ENCODE measurements at regions not wholly inside any gene's neighbourhood (a gene's known extent, or its start where the extent isn't known, plus 50 kb on each side); places are given as distances from the start of the nearest gene placed in this dataset.
A peak's percentile ranks its signal among the peaks of the same experiment; 100 is the strongest.

DNA sequence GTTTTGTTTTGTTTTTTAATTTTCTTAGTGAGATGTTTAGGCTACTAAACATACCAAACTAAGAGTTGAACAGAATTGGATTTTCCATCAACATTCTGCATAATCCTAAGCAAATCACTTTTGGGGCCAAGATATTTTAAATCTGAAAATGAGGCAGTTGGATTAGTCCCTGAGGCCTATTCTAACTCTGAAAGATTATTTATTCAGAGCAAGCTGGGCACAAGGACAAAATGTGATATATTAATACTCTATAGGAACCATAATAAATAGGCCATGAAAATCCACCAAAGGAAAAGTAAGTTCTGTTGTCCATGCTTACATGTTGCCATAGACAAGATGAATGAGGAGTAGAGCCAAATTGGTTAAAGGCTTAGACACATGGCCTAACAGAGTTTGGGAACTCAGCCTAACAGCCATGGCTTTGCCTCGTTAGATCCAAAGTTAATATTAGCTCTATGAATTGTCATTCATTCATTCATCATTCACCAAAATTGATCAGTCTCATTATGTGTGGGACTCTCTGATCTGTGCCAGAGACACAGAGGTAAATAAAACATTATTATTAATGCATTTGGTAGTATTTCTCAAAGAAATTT, 183.5 kb downstream of the SCG2 start:
- no peak for DNase-seq (ENCODE audit: low spot score)
- intact Hi-C loops (cut with DNase I), result no loop called here
- no peak for ATAC-seq

DNA sequence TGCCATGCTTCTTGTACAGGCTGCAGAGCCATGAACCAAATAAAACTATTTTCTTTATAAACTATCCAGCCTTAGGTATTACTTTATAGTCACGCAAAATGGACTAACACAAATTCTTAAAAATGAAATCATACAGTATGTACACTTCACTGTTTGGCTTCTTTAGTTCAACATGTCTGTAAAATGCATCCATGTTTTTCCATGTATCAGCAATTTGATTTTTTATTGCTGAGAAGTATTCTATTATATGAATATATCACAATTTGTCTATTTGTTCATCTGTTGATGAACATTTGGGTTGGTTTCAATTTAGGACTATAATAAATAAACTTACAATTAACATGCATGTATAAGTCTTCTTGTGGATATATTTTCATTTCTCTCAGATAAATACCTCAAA, 182.1 kb downstream of the SCG2 start:
- intact Hi-C loops (cut with DNase I), result no loop called here
- DNase-seq (ENCODE audit: low spot score), result no peak
- ATAC-seq, result no peak

DNA sequence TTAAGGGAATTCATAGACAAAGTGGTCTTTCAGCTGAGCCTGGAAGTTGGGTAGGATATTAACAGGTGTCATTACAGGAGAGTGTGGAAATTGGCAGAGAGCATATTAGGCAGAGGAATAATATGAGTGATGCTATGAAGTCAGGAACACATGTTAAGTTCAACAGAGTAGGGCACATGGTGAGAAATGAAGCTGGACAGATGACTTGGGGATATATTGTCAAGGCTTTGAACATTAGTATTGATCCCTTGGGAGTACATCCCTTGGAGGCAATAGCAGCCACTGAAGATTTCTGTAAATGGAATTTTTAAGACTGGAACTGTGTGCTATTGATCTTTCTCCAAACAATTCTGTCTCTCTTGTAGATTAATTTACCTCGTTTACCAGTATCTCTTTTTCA, 170.7 kb downstream of the SCG2 start:
- ATAC-seq, result no peak
- DNase-seq (ENCODE audit: low spot score), result no peak
- intact Hi-C loops (cut with DNase I), result no loop called here

DNA sequence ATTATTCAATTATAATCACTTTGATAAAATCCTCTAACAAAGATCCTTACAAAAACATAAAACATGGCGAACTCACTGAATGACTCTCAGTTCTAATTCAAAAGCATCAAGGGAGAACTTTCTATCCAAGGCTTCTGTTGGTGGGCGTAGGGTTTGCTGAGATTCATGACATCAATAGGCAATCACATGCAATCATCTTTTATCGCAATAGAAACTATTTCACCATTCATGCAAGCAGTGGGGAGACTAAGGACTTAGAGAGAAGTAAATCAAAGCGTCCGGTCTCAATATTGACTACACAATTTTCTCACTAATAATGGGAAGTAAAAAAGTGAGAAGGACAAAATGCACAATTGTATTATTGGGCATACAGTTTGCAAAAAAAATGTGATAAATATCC, 168.7 kb downstream of the SCG2 start:
- no peak for DNase-seq (ENCODE audit: low spot score)
- ATAC-seq, result no peak
- intact Hi-C loops (cut with DNase I), result no loop called here

DNA sequence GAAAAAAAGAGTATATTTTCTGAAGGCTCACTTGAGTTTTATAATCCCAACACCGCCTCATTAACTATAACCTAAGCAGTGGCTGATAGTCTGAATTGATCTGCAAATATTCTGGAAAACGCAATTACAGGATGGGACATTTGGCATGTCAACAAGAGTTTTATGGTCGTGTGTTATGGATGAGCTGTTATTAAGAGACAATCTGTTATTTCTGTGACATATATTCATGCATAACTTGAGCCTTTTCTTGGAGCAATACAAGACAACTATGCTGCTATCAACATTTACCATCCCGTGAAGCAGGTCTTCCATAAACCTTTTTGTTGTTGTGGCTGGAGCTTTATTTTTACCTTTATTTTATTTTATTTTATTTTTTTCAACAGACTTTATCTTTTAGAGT, 164.4 kb downstream of the SCG2 start:
- ATAC-seq (no peak), DNase-seq (ENCODE audit: low spot score) (no peak)
- intact Hi-C loops (cut with DNase I), result no loop called here

DNA sequence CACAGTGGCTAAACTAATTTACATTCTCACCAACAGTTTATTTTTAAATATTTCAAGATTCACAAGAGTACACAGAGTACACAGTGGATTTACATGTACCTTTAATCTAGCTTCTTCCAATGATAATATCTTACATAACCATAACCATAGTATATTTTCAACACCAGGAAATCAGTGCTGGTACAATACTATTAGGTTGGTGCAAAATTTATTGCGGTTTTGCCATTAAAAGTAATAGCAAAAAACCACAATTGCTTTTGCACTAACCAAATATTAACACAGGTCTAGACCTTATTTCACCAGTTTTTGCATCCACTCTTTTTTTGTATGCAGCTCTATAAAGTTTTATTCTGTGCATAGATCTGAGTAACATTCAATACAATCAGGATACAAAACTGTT, 163.0 kb downstream of the SCG2 start:
- intact Hi-C loops (cut with DNase I), result no loop called here
- DNase-seq (ENCODE audit: low spot score) (no peak), ATAC-seq (no peak)

DNA sequence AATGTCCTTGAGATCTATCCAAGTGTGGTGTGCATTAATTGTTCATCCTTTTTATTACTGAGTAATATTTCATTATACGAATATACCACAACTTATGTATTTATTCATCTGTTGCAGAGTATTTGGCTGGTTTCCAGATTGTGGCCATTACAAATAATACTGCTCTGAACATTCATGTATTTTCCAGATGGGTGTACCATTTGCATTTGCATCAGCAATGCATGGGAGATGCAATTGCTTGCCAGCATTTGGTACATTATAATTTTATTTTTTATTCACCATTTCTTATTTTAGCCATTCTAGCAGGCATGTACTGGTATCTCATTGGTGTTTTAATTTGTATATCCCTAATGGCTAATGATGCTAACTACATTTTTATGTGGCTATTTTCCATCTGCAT, 162.4 kb downstream of the SCG2 start:
- intact Hi-C loops (cut with DNase I), result no loop called here
- DNase-seq (ENCODE audit: low spot score) (no peak), ATAC-seq (no peak)

DNA sequence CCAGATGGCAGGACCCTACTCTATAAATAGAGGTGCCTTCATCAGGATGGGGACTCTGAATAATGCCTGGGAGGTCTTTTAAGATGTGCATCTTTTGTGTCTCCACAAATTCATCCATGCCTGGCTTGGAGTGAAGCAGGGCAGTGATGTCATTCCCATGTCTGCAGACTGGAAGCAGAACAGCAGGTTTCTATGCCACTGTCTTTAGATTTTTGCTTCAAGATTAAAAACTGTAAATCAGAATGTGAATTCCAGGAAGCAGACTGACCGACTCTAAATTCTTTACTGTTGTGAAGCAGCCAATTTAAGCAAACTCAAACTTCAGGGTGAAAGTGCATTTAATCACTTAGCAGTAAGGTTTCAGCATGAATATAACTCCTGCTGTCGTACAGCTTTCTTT, 159.3 kb downstream of the SCG2 start:
- ATAC-seq, result peak; percentile 28
- DNase-seq (ENCODE audit: low spot score), result no peak
- intact Hi-C loops (cut with DNase I), result no loop called here

DNA sequence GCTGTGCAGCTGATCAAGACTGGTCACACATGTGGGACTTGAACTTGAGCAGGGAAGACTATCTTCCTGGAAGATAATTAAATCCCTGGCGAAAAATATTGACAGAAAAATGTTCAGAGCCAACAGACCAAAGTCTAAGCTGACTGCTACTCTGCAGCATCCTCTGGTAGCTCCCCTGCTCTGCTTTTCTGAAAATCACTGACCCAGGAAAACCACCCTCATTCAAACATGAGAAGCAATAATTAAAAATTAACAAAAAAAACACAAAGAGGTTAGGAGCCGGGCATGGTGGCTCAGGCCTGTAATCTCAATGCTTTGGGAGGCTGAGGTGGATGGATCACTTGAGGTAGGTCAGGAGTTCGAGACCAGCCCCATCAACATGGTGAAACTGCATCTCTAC, 151.9 kb downstream of the SCG2 start:
- DNase-seq (ENCODE audit: low spot score), result no peak
- intact Hi-C loops (cut with DNase I), result no loop called here
- ATAC-seq, result no peak

DNA sequence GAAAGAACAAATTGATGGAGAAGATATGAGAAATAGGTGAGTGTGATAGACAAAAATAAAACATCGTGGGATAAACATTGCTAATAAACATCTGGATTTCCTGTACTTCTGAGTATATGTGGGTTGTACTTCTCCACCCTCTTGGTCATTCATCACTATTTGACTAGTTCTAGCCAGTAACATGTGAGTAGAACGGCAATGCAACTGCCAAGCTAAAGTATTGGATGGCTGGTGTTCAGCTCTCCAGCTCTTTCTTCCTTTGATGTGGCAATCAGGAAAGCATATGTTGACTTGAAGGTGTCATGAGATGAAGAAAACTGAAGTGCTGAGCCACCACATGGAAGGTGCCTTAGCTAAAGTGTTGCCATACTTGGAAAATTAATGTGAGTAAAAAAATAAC, 144.9 kb downstream of the SCG2 start:
- DNase-seq (ENCODE audit: low spot score), result no peak
- no peak for ATAC-seq
- intact Hi-C loops (cut with DNase I), result no loop called here

DNA sequence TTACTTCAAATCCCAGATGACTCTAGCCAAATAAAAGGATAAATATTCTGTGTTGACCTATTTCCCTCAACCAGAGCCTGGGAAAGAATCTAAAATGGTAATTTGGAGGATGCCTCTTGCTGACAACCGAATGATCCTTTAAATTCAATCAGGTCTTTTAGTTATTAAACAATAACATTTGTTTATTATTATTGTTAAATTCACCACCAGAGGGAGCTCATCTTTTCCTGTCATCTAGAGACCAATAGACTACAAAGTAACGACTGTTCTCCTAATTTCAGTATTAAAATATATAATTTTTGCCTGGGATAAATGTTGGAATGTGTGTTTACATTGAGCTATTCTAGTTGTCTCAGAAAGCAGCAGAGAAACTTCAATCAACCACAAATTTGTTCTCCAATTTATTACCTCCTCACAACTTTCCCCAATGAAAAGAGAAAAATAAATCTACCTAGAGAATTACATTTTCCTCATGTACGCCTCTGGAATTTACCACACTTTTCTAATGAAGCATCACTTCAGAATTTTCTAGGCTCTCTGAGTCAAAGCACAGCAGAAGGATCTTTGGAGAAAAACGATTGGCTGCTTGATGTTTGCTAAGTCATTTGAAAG, 142.7 kb downstream of the SCG2 start:
- DNase-seq (ENCODE audit: low spot score) (no peak), ATAC-seq (no peak)
- intact Hi-C loops (cut with DNase I), result no loop called here

DNA sequence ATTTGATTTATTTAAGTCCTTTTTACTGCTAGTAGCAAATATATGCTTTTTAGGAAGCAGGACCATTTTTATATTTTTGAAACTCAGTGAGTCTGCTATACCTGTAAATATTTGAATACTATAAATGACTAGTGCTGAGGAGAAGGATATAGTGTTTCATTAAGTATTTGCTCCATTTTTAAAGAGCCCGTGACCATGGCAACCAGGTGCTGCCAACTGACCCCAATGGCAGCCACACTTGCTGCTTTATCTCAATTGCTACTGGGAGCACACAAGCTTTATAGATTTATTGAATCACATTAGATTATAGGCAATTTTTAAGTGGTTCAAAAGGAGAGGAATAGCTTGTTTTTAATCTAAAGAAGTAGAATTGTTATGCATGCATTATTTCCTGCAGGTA, 142.0 kb downstream of the SCG2 start:
- intact Hi-C loops (cut with DNase I), result no loop called here
- no peak for ATAC-seq

DNA sequence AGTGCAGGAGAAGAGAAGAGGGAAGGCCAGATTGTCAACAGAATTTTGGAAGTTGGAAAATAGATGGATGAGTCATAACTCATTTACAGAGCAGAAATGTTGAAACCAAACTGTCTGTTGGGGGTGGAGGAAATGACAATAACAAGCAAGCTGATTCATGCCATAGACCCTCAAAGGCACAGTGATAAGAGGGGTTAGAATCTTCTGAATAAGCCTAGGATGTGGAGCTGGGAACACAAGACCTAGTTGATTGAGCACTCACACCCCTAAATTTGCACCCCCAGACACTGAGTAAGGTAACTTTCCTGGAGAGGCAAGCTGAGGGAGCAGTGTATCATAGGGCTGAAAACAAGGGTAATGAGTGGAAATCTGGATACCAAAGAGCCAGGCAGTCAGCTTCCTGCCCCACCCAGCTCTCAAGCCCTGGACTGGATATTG, 141.4 kb downstream of the SCG2 start:
- peak; percentile 28 for ATAC-seq
- DNase-seq (ENCODE audit: low spot score), result no peak
- intact Hi-C loops (cut with DNase I), result no loop called here

More for the DNA sequence above, 142.0 kb downstream of the SCG2 start:
- no peak for DNase-seq (ENCODE audit: low spot score)

DNA sequence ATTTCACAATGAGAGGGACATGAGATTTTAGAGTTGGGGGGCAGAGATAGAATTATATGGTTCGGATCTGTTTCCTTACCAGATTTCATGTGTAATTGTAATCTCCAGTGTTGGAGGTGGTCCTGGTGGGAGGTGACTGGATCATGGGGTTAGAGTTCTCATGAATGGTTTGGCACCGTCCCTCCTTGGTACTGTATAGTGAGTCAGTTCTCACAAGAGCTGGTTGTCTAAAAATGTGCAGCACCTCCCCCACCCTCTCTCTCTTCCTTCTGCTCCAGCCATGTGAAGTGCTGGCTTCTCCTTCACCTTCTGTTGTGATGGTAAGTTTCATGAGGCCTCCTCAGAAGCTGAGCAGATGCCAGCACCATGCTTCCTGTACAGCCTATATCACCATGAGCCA, 138.1 kb downstream of the SCG2 start:
- no peak for ATAC-seq
- intact Hi-C loops (cut with DNase I), result no loop called here
- no peak for DNase-seq (ENCODE audit: low spot score)

DNA sequence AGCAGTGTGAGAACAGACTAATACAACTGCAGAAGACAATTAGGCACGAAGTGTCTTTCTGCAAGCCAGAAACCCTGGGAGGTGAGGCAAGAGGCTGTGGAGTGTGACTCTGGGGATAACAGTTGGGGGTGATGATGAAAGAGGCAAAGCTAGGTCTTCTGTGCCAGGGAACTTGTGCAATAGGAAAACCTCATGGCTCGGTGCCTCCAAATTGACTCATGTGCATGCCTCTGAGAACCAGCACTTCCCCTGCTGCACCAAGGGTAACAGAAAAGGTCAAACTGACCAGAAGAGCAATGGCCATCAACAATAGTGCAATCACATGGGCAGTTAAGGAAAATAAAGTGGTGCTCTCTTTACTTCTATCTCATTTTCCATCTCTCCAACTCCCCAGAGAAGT, 136.4 kb downstream of the SCG2 start:
- intact Hi-C loops (cut with DNase I), result no loop called here
- peak; percentile 88 for DNase-seq (ENCODE audit: low spot score)

DNA sequence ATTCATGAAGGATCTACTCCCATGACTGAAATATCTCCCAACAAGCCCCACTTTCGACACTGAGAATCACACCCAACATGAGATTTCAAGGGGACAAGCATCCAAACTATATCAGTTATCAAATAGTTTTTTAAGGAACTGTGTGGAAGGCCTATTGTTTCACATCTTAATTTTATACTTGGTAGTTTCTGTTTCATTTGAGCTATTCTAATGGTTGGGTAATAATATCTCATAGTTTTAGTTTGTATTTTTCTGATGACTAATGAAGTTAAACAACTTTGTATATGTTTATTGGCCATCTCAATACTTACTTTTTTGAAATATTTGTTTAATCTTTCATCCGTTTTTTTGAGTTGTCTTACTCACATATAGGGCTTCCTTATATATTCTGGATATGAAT, 135.0 kb downstream of the SCG2 start:
- DNase-seq (ENCODE audit: low spot score) (no peak), ATAC-seq (no peak)
- intact Hi-C loops (cut with DNase I), result no loop called here

More for the DNA sequence above, 136.4 kb downstream of the SCG2 start:
- peak; percentile 99 for ATAC-seq

DNA sequence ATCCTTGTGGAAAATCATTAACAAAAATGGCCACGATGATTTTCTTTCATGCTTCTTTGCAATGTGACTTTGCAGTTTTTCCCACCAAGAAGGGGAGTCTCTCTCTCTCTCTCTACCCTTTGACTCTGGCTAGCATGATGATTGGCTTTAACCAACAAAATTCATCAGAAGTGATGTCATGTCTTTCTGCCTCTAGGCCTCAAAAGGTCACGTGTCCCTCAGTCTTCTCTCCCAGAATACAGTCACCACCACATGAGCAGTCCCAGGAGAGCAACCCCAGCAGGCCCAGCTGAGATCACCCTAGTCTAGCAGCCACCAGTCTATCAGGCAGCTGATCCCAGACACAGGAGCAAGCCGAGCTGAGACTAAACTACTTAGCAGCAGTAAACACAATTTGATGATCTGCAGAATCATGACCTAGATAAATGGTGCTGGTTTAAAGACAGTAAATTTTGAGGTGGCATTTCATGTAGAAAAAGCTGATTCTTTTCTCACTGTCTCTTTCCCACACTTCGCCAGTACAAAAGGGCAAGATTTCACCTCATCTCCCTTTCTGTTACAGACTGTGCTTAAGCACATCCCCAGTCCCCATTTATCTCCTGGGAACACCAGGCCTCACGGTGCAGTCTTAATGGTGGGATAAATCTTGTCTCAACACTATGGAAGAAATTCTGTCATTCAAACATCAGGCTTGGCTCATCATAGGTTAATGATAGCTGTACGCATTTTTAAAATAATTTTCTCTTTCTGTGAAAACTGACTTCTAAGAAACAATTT, 132.7 kb downstream of the SCG2 start:
- intact Hi-C loops (cut with DNase I), result no loop called here
- ATAC-seq (no peak), DNase-seq (ENCODE audit: low spot score) (no peak)

DNA sequence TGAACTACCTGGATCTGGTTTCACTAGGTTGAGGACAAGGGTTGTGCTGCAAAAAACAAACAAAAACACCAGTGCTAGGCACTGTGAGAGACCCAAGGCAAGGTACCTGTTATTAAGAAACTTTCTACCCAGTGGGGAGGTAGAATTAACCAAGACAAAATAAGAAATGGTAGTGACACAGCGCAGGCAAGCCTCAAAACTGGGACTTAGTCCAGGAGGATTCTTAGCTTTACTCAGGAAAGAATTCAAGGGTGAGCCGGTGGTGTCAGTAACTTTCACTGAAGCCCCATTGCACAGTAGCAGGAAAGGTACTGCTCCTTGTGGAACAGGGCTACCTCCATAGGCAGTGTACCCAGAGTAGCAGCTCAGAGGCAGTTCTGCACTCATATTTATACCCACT, 131.6 kb downstream of the SCG2 start:
- DNase-seq (ENCODE audit: low spot score) (no peak), ATAC-seq (no peak)
- intact Hi-C loops (cut with DNase I), result no loop called here

DNA sequence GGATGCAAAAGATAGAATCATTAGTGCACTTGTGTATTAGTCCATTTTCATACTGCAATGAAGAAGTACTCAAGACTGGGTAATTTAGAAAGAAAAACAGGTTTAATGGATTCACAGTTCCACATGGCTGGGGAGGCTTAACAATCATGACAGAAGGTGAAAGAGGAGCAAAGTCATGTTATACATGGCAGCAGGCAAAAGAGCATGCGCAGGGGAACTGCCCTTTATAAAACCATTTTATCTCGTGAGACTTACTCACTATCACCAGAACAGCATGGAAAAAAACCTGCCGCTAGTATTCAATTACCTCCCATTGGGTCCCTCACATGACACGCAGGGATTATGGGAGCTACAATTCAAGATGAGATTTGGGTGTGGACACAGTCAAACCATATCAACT, 129.4 kb downstream of the SCG2 start:
- DNase-seq (ENCODE audit: low spot score) (no peak), ATAC-seq (no peak)
- intact Hi-C loops (cut with DNase I), result no loop called here

DNA sequence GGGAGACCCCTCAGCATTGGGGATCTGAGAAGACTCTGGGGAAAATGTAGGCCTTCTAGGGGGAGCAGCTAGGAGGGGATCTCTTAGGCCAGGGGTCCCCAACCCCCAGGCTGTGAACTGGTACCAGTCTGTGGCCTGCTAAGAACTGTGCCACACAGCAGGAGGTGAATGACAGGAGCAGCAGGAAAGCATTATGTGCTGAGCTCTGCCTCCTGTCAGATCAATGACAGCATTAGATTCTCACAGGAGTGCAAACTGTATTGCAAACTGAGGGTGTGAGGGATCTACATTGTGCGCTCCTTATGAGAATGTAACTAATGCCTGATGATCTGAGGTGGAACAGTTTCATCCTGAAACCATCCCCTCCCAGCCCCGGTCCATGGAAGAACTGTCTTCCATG, 127.3 kb downstream of the SCG2 start:
- DNase-seq (ENCODE audit: low spot score), result no peak
- ATAC-seq, result no peak
- intact Hi-C loops (cut with DNase I), result no loop called here

DNA sequence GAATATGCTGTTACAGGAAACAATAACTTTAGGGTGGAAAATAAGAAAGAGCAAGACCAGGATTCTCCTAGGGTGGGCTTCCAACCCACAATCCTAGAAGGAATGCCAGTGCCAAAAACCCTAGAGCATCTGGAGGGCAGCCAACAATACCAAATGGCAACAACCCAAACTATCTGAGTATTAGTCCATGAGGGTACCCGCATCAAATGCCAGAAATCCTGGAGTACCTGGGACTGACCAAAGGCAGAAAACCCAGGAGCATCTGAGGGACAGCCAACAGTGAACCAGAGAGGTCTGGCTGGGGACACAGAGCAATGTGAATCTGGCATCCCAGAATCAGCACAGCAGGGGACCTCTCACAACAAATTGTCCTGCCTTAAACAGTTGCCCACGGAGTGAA, 126.3 kb downstream of the SCG2 start:
- DNase-seq (ENCODE audit: low spot score) (no peak), ATAC-seq (no peak)
- intact Hi-C loops (cut with DNase I), result no loop called here

All from sciatic nerve (tissue), 2 donors.